HepG2 (cell line): ENCODE measurements at regions not wholly inside any gene's neighbourhood (a gene's known extent, or its start where the extent isn't known, plus 50 kb on each side); places are given as distances from the start of the nearest gene placed in this dataset.

Source experiments
- BRCA1 ChIP-seq: sonication (generic); formaldehyde crosslinking; IDR thresholded peaks from 2 replicates; pipeline ENCODE4 v1.4.0; 2020; ENCODE audit warnings: missing genetic modification reagents
- FOXO1 ChIP-seq: sonication (generic); formaldehyde crosslinking; IDR thresholded peaks from 2 replicates; pipeline ENCODE4 v1.4.0; 2020; ENCODE audit warnings: missing genetic modification reagents
- HOXA9 ChIP-seq: sonication (generic); formaldehyde crosslinking; IDR thresholded peaks from 2 replicates; pipeline ENCODE4 v1.8.1; 2022; ENCODE audit warnings: missing genetic modification reagents, mild to moderate bottlenecking, moderate library complexity, borderline replicate concordance
- NFE2L2 ChIP-seq: fragments of 150-350 bp; IDR thresholded peaks from 2 replicates; pipeline ENCODE4 v1.6.1; 2014; ENCODE audit warnings: low read length
- SMARCE1 ChIP-seq: fragments of 450-650 bp; IDR thresholded peaks from 2 replicates; pipeline ENCODE4 v1.6.1; 2017; ENCODE audit warnings: borderline replicate concordance
- SP2 ChIP-seq: sonication (generic); formaldehyde crosslinking; IDR thresholded peaks from 2 replicates; pipeline ENCODE4 v1.5.1; 2020; ENCODE audit warnings: mild to moderate bottlenecking, missing genetic modification reagents
- TAF1 ChIP-seq: sonication (generic); formaldehyde crosslinking; IDR thresholded peaks from 2 replicates; pipeline ENCODE4 v1.4.0; 2020; ENCODE audit warnings: missing genetic modification reagents
- ZNF264 ChIP-seq: sonication (generic); formaldehyde crosslinking; IDR thresholded peaks from 2 replicates; pipeline ENCODE4 v1.4.0; 2020; ENCODE audit warnings: missing genetic modification reagents
- ZNF761 ChIP-seq: sonication (generic); formaldehyde crosslinking; conservative IDR thresholded peaks from 2 replicates; pipeline ENCODE4 v1.4.0; 2020; ENCODE audit warnings: mild to moderate bottlenecking, missing genetic modification reagents
- TF ChIP-seq, protein P1 (sequence below): fragments of 450-650 bp; IDR thresholded peaks from 2 replicates; pipeline ENCODE4 v1.6.1; 2016
- TF ChIP-seq, protein P2 (sequence below): sonication (generic); formaldehyde crosslinking; IDR thresholded peaks from 2 replicates; pipeline ENCODE4 v1.8.0; 2022; ENCODE audit warnings: missing genetic modification reagents, mild to moderate bottlenecking, moderate library complexity, borderline replicate concordance
- TF ChIP-seq, protein P3 (sequence below): sonication (generic); formaldehyde crosslinking; IDR thresholded peaks from 2 replicates; pipeline ENCODE4 v1.4.0; 2020; ENCODE audit warnings: mild to moderate bottlenecking, missing genetic modification reagents

DNA sequence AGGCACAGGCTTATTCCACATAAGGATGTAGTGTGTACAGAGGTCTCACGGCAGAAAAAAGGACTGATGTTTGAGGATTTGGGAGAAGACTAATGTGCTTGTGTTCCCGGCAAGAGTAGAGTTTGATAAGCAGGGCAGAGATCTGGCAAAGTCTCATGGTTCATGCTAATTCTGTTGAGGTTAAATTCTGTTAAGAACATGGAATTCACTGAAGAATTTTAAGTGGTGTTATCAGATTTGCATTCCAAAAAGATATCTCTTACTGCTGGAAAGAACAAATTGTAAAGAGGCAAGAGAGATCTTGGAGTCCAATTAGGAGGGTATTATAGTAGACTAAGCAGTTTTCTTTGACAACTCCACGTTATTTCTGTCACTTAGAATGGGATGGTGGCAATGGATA, 348.3 kb downstream of the TDRD3 start:
- TF ChIP-seq BRCA1 (CRISPR knock-in tag) (no peak), ZNF264 (CRISPR knock-in tag) (no peak), ZNF761 (CRISPR knock-in tag) (no peak), NFE2L2 (no peak), SP2 (CRISPR knock-in tag) (no peak), SMARCE1 (no peak), TAF1 (no peak), HOXA9 (CRISPR knock-in tag) (no peak), FOXO1 (CRISPR knock-in tag) (no peak)
- TF ChIP-seq, protein P1, sequence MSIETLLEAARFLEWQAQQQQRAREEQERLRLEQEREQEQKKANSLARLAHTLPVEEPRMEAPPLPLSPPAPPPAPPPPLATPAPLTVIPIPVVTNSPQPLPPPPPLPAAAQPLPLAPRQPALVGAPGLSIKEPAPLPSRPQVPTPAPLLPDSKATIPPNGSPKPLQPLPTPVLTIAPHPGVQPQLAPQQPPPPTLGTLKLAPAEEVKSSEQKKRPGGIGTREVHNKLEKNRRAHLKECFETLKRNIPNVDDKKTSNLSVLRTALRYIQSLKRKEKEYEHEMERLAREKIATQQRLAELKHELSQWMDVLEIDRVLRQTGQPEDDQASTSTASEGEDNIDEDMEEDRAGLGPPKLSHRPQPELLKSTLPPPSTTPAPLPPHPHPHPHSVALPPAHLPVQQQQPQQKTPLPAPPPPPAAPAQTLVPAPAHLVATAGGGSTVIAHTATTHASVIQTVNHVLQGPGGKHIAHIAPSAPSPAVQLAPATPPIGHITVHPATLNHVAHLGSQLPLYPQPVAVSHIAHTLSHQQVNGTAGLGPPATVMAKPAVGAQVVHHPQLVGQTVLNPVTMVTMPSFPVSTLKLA, result no peak
- TF ChIP-seq, protein P2, sequence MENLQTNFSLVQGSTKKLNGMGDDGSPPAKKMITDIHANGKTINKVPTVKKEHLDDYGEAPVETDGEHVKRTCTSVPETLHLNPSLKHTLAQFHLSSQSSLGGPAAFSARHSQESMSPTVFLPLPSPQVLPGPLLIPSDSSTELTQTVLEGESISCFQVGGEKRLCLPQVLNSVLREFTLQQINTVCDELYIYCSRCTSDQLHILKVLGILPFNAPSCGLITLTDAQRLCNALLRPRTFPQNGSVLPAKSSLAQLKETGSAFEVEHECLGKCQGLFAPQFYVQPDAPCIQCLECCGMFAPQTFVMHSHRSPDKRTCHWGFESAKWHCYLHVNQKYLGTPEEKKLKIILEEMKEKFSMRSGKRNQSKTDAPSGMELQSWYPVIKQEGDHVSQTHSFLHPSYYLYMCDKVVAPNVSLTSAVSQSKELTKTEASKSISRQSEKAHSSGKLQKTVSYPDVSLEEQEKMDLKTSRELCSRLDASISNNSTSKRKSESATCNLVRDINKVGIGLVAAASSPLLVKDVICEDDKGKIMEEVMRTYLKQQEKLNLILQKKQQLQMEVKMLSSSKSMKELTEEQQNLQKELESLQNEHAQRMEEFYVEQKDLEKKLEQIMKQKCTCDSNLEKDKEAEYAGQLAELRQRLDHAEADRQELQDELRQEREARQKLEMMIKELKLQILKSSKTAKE (CRISPR knock-in tag), result no peak
- TF ChIP-seq, protein P3, sequence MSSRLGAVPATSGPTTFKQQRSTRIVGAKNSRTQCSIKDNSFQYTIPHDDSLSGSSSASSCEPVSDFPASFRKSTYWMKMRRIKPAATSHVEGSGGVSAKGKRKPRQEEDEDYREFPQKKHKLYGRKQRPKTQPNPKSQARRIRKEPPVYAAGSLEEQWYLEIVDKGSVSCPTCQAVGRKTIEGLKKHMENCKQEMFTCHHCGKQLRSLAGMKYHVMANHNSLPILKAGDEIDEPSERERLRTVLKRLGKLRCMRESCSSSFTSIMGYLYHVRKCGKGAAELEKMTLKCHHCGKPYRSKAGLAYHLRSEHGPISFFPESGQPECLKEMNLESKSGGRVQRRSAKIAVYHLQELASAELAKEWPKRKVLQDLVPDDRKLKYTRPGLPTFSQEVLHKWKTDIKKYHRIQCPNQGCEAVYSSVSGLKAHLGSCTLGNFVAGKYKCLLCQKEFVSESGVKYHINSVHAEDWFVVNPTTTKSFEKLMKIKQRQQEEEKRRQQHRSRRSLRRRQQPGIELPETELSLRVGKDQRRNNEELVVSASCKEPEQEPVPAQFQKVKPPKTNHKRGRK (CRISPR knock-in tag), result no peak
